Hepatocyte (in vitro differentiated cells): ENCODE measurements at regions not wholly inside any gene's neighbourhood (a gene's known extent, or its start where the extent isn't known, plus 50 kb on each side); places are given as distances from the start of the nearest gene placed in this dataset.
"Not testable (repeated sequence)": the region's sequence is repeated elsewhere in the genome, so short reads cannot be mapped to it uniquely, and the experiment has no call there.

ENCODE experiments used
- DNase-seq: peaks from one replicate; pipeline ENCODE4 v3.0.0-alpha.2; 2016; ENCODE audit warnings: low spot score
- H2AFZ ChIP-seq: fragments of 200-600 bp; sonication (generic); 2 replicates; pipeline ENCODE4 v1.6.0; 2016; ENCODE audit warnings: antibody characterized with exemption, mild to moderate bottlenecking
- H3K27ac ChIP-seq: fragments of 200-600 bp; sonication (generic); 2 replicates; pipeline ENCODE4 v1.5.1; 2016; ENCODE audit warnings: mild to moderate bottlenecking
- H3K27me3 ChIP-seq: fragments of 200-600 bp; sonication (generic); 2 replicates; pipeline ENCODE4 v1.6.1; 2016
- H3K36me3 ChIP-seq: fragments of 200-600 bp; sonication (generic); replicated peaks from 2 replicates; pipeline ENCODE4 v1.5.1; 2016; ENCODE audit warnings: low read depth; ENCODE audit not compliant: insufficient read depth
- H3K4me1 ChIP-seq: fragments of 200-600 bp; sonication (generic); 2 replicates; pipeline ENCODE4 v1.5.1; 2016; ENCODE audit warnings: mild to moderate bottlenecking, moderate library complexity; ENCODE audit not compliant: insufficient read depth
- H3K4me2 ChIP-seq: fragments of 200-600 bp; sonication (generic); 2 replicates; pipeline ENCODE4 v1.6.0; 2016
- H3K4me3 ChIP-seq: fragments of 200-600 bp; sonication (generic); 2 replicates; pipeline ENCODE4 v1.5.1; 2016; ENCODE audit warnings: mild to moderate bottlenecking
- H3K79me2 ChIP-seq: fragments of 200-600 bp; sonication (generic); 2 replicates; pipeline ENCODE4 v1.6.0; 2017; ENCODE audit warnings: mild to moderate bottlenecking
- H3K9me2 ChIP-seq: fragments of 200-600 bp; sonication (generic); replicated peaks from 2 replicates; pipeline ENCODE4 v1.6.0; 2017; ENCODE audit warnings: mild to moderate bottlenecking; ENCODE audit not compliant: insufficient read depth
- H3K9me3 ChIP-seq: fragments of 200-600 bp; sonication (generic); 2 replicates; pipeline ENCODE4 v1.5.1; 2016; ENCODE audit warnings: low read depth, mild to moderate bottlenecking
- H4K20me1 ChIP-seq: fragments of 200-600 bp; sonication (generic); 2 replicates; pipeline ENCODE4 v1.6.0; 2016; ENCODE audit warnings: mild to moderate bottlenecking; ENCODE audit not compliant: insufficient read depth, poor library complexity, severe bottlenecking
- CTCF ChIP-seq: fragments of 200-600 bp; sonication (generic); IDR thresholded peaks from 2 replicates; pipeline ENCODE4 v1.5.1; 2016; ENCODE audit warnings: antibody characterized with exemption, mild to moderate bottlenecking; ENCODE audit not compliant: poor library complexity
- EZH2 ChIP-seq: fragments of 200-600 bp; sonication (generic); IDR thresholded peaks from 2 replicates; pipeline ENCODE4 v1.6.1; 2016; ENCODE audit warnings: antibody characterized with exemption, mild to moderate bottlenecking, borderline replicate concordance
- EZH2phosphoT487 ChIP-seq: fragments of 200-600 bp; sonication (generic); IDR thresholded peaks from one replicate; pipeline ENCODE4 v1.6.1; 2018; ENCODE audit warnings: antibody characterized with exemption, mild to moderate bottlenecking, low read depth, moderate library complexity; ENCODE audit not compliant: unreplicated experiment, severe bottlenecking
- WGBS: methylation state at CpG from one replicate; pipeline ENCODE4 v1.1.6; 2016; ENCODE audit warnings: low lambda C conversion rate; ENCODE audit errors: missing lambda C conversion rate; 5-methylcytosine and 5-hydroxymethylcytosine counted together

DNA sequence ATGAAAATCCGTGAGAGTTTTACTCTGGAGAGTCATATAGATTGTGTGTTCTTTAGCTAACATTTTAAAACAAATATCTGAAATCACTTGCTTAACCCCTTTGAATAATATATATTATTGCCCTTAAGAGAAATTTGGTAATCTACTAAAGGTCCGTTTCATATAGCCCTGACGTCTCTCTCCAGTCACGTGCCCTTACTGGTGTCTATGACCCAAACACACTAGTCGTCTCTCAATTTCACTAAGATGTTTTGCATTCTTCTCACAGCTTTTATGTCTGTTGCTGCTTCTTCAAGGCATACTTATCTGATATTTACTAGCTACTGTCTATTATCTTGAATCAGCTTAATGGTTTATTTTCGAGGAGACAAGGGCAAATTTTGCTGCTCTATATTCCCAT lies 409.9 kb downstream of the KCNJ18 start:
- Histone ChIP-seq H3K79me2 (no peaks in the 10 kb centered on the region), H3K9me3 (no peaks in the 10 kb centered on the region), H3K27me3 (no peaks in the 10 kb centered on the region), H3K4me1 (no peaks in the 10 kb centered on the region), H4K20me1 (no peaks in the 10 kb centered on the region), H3K4me3 (no peak overlapping the region), H3K27ac (no peak overlapping the region), H3K4me2 (no peak overlapping the region), H2AFZ (no peak overlapping the region), H3K9me2 (no peaks in the 10 kb centered on the region), H3K36me3 (no peaks in the 10 kb centered on the region)
- no peak for TF ChIP-seq EZH2phosphoT487
- no peak for TF ChIP-seq EZH2
- TF ChIP-seq CTCF: no peak
- no peak for DNase-seq
- 51% methylated on average over 5 of the region's 6 CpGs for WGBS

- H4K20me1 ChIP-seq, H3K9me2 ChIP-seq, DNase-seq, H3K27ac ChIP-seq, H3K4me2 ChIP-seq, H2AFZ ChIP-seq, H3K4me1 ChIP-seq, H3K9me3 ChIP-seq, H3K4me3 ChIP-seq, H3K36me3 ChIP-seq, H3K27me3 ChIP-seq, H3K79me2 ChIP-seq: not testable (repeated sequence)
- 38% methylated on average over 3 of the region's 3 CpGs for WGBS
These were observed 424.4 kb downstream of the KCNJ18 start for GRCh38 chr17:22116720-22117119.

DNA sequence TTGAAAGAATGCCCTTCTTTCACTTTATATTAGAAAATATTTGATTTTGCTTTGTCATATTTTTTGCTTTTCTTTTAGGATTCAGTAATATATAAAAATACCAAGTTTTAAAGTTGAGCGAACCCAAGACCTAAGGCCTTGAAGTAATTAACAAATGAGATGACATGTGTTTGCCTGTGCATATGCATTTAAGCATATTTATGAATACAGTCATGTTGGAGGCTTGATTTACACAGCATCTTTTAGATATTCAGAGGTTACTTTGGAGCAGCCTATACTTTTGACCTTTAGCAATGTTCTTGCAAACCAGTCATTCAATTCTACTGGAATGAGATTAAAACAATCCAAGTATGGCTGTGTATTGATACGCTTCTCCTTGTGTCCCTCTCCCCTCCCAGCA lies 425.1 kb downstream of the KCNJ18 start:
- H3K4me3 ChIP-seq, H3K4me1 ChIP-seq, H3K79me2 ChIP-seq, H3K9me3 ChIP-seq, DNase-seq, H3K36me3 ChIP-seq, H3K27me3 ChIP-seq, H3K9me2 ChIP-seq, H2AFZ ChIP-seq, H3K27ac ChIP-seq, H3K4me2 ChIP-seq, H4K20me1 ChIP-seq: not testable (repeated sequence)
- WGBS: 78% methylated on average over 2 of the region's 2 CpGs

GRCh38 chr17:22119016-22119415 lies 426.7 kb downstream of the KCNJ18 start:
- H3K4me3 ChIP-seq, H3K4me1 ChIP-seq, H3K4me2 ChIP-seq, H3K27me3 ChIP-seq, H3K9me3 ChIP-seq, H3K27ac ChIP-seq, H4K20me1 ChIP-seq, H3K9me2 ChIP-seq, DNase-seq, H2AFZ ChIP-seq, H3K79me2 ChIP-seq, H3K36me3 ChIP-seq: not testable (repeated sequence)
- WGBS: 86% methylated on average over 7 of the region's 7 CpGs

- not testable (repeated sequence) for H3K4me3 ChIP-seq, H3K36me3 ChIP-seq, DNase-seq, H3K79me2 ChIP-seq, H3K9me2 ChIP-seq, H4K20me1 ChIP-seq, H3K27me3 ChIP-seq, H3K4me2 ChIP-seq, H2AFZ ChIP-seq, H3K9me3 ChIP-seq, H3K27ac ChIP-seq, H3K4me1 ChIP-seq
- WGBS: 64% methylated on average over 3 of the region's 3 CpGs
These were observed 427.4 kb downstream of the KCNJ18 start for GRCh38 chr17:22119751-22120150.
